ENCODE measurements at regions not wholly inside any gene's neighbourhood (a gene's known extent, or its start where the extent isn't known, plus 50 kb on each side); places are given as distances from the start of the nearest gene placed in this dataset.

DNA sequence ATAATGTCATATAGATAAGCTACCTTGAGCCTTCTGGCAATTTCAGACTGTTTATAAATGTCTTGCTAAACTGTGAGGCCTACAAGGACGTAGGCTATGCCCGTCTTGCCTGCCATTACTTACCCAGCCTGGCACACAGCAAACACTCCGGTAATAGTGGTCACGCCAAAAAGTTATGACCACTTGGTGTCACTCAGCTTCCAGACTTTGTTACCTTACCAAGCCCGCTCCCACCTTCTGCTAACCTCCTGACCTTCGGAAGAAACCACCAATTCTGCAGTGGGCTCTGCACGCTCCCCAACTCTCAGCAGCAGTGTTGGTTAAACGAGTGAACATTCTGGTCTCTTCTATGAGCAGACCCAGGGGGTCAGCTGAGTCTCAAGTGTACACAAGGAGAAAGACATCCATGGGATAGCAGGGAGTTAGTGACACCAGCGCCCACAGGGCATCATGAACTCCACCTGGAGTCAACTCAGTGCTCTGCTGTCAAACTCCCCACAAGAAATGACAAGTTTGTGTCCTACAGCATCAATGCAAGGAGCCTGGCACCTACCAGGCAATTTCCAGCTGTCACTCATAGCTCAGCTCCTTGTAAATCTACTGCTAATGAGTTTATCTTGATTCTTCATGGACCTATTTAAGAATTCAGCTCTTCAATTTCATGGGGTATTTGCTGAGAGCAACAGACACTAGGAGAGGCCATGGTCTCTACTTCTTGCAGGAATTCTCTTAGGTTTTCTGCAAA is 119.9 kb downstream of the TTLL2 start:
- DNase-seq: no peak
- Histone ChIP-seq H3K79me2 (ENCODE audit: low read length) (no peaks in the 10 kb centered on the region), H3K4me1 (ENCODE audit: low read length) (no peaks in the 10 kb centered on the region), H3K9me2 (replicated peaks; ENCODE audit: insufficient read depth, low read length) (no peaks in the 10 kb centered on the region), H3K4me2 (ENCODE audit: low read depth, low read length, poor library complexity, severe bottlenecking) (no peak overlapping the region), H3K9me3 (ENCODE audit: low read length) (no peaks in the 10 kb centered on the region), H4K20me1 (ENCODE audit: insufficient read depth, low read depth, low read length) (no peaks in the 10 kb centered on the region), H3K36me3 (ENCODE audit: insufficient read depth, low read length) (no peaks in the 10 kb centered on the region), H2AFZ (ENCODE audit: low read length) (no peak overlapping the region), H3K9ac (ENCODE audit: low read length) (no peak overlapping the region), H3K4me3 (ENCODE audit: low read length) (no peak overlapping the region), H3K27me3 (ENCODE audit: low read length) (no peaks in the 10 kb centered on the region), H3K27ac (ENCODE audit: low read length) (no peak overlapping the region)

DNA sequence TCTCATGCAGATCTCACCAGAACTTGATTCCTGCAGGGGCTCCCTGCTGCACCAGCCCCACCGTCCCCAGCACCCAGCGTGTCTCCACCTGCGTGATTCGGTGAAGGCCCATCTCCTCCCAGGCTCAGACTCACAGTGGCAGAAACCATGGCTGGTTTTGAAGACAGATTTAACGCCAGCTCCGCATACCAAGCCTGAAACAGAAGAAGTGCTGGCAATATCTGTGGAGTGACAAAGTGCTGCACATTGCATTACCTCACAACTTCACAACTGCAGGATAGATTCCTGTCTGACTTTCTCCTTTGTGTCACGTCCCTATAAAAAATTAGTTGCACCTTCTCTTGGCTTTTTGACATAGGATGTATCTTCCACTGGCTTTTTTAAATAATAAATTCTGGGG is 120.7 kb downstream of the TTLL2 start:
- Histone ChIP-seq H3K9ac (ENCODE audit: low read length) (no peak overlapping the region), H3K79me2 (ENCODE audit: low read length) (no peaks in the 10 kb centered on the region), H3K4me3 (ENCODE audit: low read length) (no peak overlapping the region), H3K27ac (ENCODE audit: low read length) (no peak overlapping the region), H3K27me3 (ENCODE audit: low read length) (no peaks in the 10 kb centered on the region), H3K4me1 (ENCODE audit: low read length) (no peaks in the 10 kb centered on the region), H3K9me3 (ENCODE audit: low read length) (no peaks in the 10 kb centered on the region), H3K4me2 (ENCODE audit: low read depth, low read length, poor library complexity, severe bottlenecking) (no peak overlapping the region), H3K36me3 (ENCODE audit: insufficient read depth, low read length) (no peaks in the 10 kb centered on the region), H4K20me1 (ENCODE audit: insufficient read depth, low read depth, low read length) (no peaks in the 10 kb centered on the region), H3K9me2 (replicated peaks; ENCODE audit: insufficient read depth, low read length) (no peaks in the 10 kb centered on the region), H2AFZ (ENCODE audit: low read length) (no peak overlapping the region)
- DNase-seq: no peak

DNA sequence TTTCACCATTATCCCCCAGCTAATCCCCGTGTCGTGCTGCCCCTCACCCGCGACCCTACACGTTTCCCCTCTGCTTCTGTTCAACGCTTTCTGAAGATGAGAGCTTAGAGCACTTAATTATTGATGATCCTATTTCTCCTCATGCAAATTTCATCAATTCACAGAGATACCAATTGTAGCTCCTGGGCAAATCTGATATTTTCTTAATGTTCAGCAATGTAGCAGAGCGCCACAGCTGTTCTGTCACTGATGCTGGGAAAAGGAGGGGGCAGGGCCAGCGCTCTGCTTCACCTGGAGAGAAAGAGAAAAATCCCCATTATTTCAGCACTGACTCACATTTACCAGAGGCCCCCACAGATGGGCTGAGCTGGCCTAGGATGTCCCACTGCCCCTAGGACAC is 121.2 kb downstream of the TTLL2 start:
- Histone ChIP-seq H3K4me1 (ENCODE audit: low read length) (no peaks in the 10 kb centered on the region), H3K79me2 (ENCODE audit: low read length) (no peaks in the 10 kb centered on the region), H3K9me2 (replicated peaks; ENCODE audit: insufficient read depth, low read length) (no peaks in the 10 kb centered on the region), H3K4me3 (ENCODE audit: low read length) (no peak overlapping the region), H2AFZ (ENCODE audit: low read length) (no peak overlapping the region), H4K20me1 (ENCODE audit: insufficient read depth, low read depth, low read length) (no peaks in the 10 kb centered on the region), H3K27ac (ENCODE audit: low read length) (no peak overlapping the region), H3K4me2 (ENCODE audit: low read depth, low read length, poor library complexity, severe bottlenecking) (no peak overlapping the region), H3K27me3 (ENCODE audit: low read length) (no peaks in the 10 kb centered on the region), H3K9me3 (ENCODE audit: low read length) (no peaks in the 10 kb centered on the region), H3K9ac (ENCODE audit: low read length) (no peak overlapping the region), H3K36me3 (ENCODE audit: insufficient read depth, low read length) (no peaks in the 10 kb centered on the region)
- DNase-seq: no peak

DNA sequence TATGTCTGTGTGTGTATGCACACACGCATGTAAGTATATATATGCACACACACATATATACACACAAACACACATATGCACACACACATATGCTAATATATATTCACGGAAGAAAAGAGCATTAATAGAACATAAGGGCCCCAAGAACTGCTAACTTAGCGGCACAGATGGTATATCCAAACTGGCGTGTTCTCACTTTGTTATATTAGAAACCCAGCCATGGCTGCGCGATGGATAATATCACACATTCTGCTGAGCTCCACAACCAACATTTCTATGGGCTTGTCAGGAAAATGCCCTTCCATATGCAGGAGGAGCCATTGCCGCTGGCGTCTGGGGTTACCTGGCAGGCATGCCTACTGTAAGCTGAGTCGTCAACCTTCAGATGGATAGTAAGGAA is 122.1 kb downstream of the TTLL2 start:
- H3K36me3 ChIP-seq (ENCODE audit: insufficient read depth, low read length): no peaks in the 10 kb centered on the region
- H3K4me1 ChIP-seq (ENCODE audit: low read length): no peaks in the 10 kb centered on the region
- no peaks in the 10 kb centered on the region for H3K79me2 ChIP-seq (ENCODE audit: low read length)
- H3K9me2 ChIP-seq (replicated peaks; ENCODE audit: insufficient read depth, low read length): no peaks in the 10 kb centered on the region
- H2AFZ ChIP-seq (ENCODE audit: low read length): no peak overlapping the region
- no peak for DNase-seq
- H3K27me3 ChIP-seq (ENCODE audit: low read length): no peaks in the 10 kb centered on the region
- no peaks in the 10 kb centered on the region for H4K20me1 ChIP-seq (ENCODE audit: insufficient read depth, low read depth, low read length)
- no peak overlapping the region for H3K4me3 ChIP-seq (ENCODE audit: low read length)
- no peak overlapping the region for H3K9ac ChIP-seq (ENCODE audit: low read length)
- H3K27ac ChIP-seq (ENCODE audit: low read length): no peak overlapping the region
- no peak overlapping the region for H3K4me2 ChIP-seq (ENCODE audit: low read depth, low read length, poor library complexity, severe bottlenecking)
- no peaks in the 10 kb centered on the region for H3K9me3 ChIP-seq (ENCODE audit: low read length)

DNA sequence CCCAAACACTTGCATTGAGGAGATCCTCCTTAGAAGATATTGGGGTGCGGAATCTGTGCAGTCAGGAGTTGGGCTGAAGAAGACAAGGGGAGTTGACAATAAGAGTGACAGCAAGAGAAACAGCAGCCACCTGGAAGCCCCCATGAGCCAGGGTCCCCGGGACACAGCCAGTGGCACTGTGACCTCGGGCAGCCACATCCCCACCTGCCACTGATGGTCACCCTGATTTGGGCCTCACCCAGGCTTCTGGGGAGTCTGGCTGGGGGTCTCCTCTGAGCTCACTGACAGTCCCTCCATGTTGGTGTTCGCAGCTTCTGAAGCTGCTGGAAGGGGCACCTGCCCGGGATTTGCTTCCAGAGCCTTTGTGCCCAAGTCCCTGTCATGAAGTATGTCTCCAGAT is 123.5 kb downstream of the TTLL2 start:
- no peaks in the 10 kb centered on the region for H4K20me1 ChIP-seq (ENCODE audit: insufficient read depth, low read depth, low read length)
- no peaks in the 10 kb centered on the region for H3K27me3 ChIP-seq (ENCODE audit: low read length)
- H3K36me3 ChIP-seq (ENCODE audit: insufficient read depth, low read length): no peaks in the 10 kb centered on the region
- no peaks in the 10 kb centered on the region for H3K79me2 ChIP-seq (ENCODE audit: low read length)
- no peaks in the 10 kb centered on the region for H3K9me2 ChIP-seq (replicated peaks; ENCODE audit: insufficient read depth, low read length)
- no peak overlapping the region for H3K4me3 ChIP-seq (ENCODE audit: low read length)
- no peak for DNase-seq
- H3K9me3 ChIP-seq (ENCODE audit: low read length): no peaks in the 10 kb centered on the region
- no peak overlapping the region for H3K4me2 ChIP-seq (ENCODE audit: low read depth, low read length, poor library complexity, severe bottlenecking)
- H3K9ac ChIP-seq (ENCODE audit: low read length): no peak overlapping the region
- H3K27ac ChIP-seq (ENCODE audit: low read length): no peak overlapping the region
- H3K4me1 ChIP-seq (ENCODE audit: low read length): no peaks in the 10 kb centered on the region
- no peak overlapping the region for H2AFZ ChIP-seq (ENCODE audit: low read length)

DNA sequence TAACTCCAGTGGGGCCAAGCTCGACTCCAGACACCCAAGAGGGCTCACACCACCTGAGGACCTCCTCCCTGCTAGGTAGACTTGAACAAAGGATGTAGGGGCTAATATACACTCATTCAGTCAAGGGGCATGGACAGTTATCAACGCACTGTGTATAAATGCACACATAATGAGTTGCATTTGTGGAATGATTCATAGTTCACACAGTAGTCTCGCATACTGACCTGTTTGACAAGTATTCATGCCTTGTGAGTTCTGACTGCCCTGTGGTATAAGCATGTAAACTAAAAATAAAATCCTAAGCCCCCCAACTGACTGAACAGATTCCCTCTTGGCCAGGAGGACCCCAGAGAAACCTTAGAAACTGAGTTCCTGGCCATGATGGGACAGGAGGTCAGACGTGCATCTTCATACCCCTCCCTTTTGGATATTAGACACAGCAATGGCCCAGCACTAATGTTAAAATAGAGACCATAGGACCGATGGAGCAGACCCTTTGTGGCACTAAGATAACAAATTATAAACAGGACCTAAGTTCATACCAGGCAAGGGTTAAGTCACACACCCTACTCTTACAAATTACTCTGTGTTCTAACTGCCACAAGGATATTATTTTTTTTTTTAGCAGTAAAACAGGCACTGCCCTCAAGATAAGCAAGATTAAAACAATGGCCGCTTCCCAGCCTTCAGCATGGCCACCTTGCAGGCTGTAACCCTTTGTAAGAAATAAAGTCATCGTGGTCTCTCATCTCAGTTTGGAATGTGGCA is 124.4 kb downstream of the TTLL2 start:
- Histone ChIP-seq H3K4me3 (ENCODE audit: low read length) (no peak overlapping the region), H3K79me2 (ENCODE audit: low read length) (no peaks in the 10 kb centered on the region), H3K9ac (ENCODE audit: low read length) (no peak overlapping the region), H3K27ac (ENCODE audit: low read length) (no peak overlapping the region), H4K20me1 (ENCODE audit: insufficient read depth, low read depth, low read length) (no peaks in the 10 kb centered on the region), H3K4me1 (ENCODE audit: low read length) (no peaks in the 10 kb centered on the region), H3K36me3 (ENCODE audit: insufficient read depth, low read length) (no peaks in the 10 kb centered on the region), H3K27me3 (ENCODE audit: low read length) (no peaks in the 10 kb centered on the region), H3K9me2 (replicated peaks; ENCODE audit: insufficient read depth, low read length) (no peaks in the 10 kb centered on the region), H3K9me3 (ENCODE audit: low read length) (peaks cover 8% of the 10 kb centered on the region), H2AFZ (ENCODE audit: low read length) (no peak overlapping the region), H3K4me2 (ENCODE audit: low read depth, low read length, poor library complexity, severe bottlenecking) (no peak overlapping the region)
- DNase-seq: no peak

DNA sequence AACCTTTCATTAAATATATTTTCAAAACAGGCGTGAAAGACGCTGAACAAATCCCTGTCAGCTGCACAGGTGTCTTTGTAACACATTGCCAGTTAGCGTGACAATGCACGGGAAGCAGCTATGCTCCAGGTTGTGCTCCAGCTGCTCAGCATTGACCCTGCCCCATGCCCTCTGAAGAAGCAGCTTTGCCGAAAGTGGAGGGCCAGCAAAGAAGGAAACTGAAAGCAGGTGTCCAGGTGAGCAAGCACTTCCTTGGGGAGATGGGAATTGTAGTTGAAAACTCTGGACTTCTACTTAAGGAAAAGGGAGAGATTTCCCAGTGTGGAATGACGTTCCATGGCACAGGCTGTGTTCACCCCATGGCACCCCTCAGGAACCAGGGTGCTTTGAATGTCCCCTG is 125.7 kb downstream of the TTLL2 start:
- Histone ChIP-seq H3K9me2 (replicated peaks; ENCODE audit: insufficient read depth, low read length) (no peaks in the 10 kb centered on the region), H3K9me3 (ENCODE audit: low read length) (peaks cover 12% of the 10 kb centered on the region), H4K20me1 (ENCODE audit: insufficient read depth, low read depth, low read length) (no peaks in the 10 kb centered on the region), H3K79me2 (ENCODE audit: low read length) (no peaks in the 10 kb centered on the region), H3K36me3 (ENCODE audit: insufficient read depth, low read length) (no peaks in the 10 kb centered on the region), H3K4me2 (ENCODE audit: low read depth, low read length, poor library complexity, severe bottlenecking) (no peak overlapping the region), H3K27ac (ENCODE audit: low read length) (no peak overlapping the region), H2AFZ (ENCODE audit: low read length) (no peak overlapping the region), H3K9ac (ENCODE audit: low read length) (no peak overlapping the region), H3K4me1 (ENCODE audit: low read length) (no peaks in the 10 kb centered on the region), H3K27me3 (ENCODE audit: low read length) (no peaks in the 10 kb centered on the region), H3K4me3 (ENCODE audit: low read length) (no peak overlapping the region)
- no peak for DNase-seq

DNA sequence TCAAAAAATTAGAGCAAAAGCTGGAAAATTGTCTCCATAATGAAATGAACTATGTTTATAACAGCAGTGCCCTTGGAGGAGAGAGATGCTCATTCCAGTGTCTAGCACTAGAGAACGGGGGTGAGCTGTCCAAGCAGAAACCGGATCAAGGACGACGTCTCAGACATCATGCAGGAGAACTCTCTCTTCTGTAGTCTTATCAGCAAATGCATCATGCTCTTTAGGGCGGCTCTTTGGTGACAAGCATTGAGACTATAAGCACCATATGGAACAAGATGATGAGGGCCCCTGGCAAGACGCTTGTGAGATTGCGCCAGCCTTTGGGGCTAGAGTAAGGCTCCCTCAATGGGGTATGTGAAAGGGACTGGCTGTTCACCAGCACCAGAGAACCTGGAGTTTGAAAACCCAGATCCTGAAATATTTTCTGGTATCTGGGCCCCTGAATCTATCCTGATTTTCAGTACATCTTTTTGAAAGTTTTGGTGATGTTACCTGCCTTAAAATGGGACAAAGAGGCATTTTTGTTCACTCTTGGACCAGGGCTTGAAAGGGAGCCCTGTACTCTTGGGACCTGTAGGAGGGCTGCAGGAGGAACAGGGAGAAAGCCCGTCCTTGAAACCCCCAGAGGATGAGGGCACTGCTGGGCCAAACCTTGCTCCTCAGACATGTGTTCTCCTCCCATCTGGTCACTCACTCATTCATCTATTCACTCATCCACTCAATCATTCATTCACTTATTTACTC is 127.6 kb downstream of the TTLL2 start:
- no peak overlapping the region for H2AFZ ChIP-seq (ENCODE audit: low read length)
- no peaks in the 10 kb centered on the region for H3K9me2 ChIP-seq (replicated peaks; ENCODE audit: insufficient read depth, low read length)
- H3K27ac ChIP-seq (ENCODE audit: low read length): no peak overlapping the region
- peaks cover 12% of the 10 kb centered on the region for H3K9me3 ChIP-seq (ENCODE audit: low read length)
- H4K20me1 ChIP-seq (ENCODE audit: insufficient read depth, low read depth, low read length): no peaks in the 10 kb centered on the region
- H3K27me3 ChIP-seq (ENCODE audit: low read length): no peaks in the 10 kb centered on the region
- H3K4me2 ChIP-seq (ENCODE audit: low read depth, low read length, poor library complexity, severe bottlenecking): no peak overlapping the region
- H3K36me3 ChIP-seq (ENCODE audit: insufficient read depth, low read length): no peaks in the 10 kb centered on the region
- H3K4me1 ChIP-seq (ENCODE audit: low read length): no peaks in the 10 kb centered on the region
- no peak overlapping the region for H3K4me3 ChIP-seq (ENCODE audit: low read length)
- H3K9ac ChIP-seq (ENCODE audit: low read length): no peak overlapping the region
- H3K79me2 ChIP-seq (ENCODE audit: low read length): no peaks in the 10 kb centered on the region
- no peak for DNase-seq

Measured in Karpas-422 (cell line).